Stomach (tissue), 4 donors: ENCODE measurements at regions not wholly inside any gene's neighbourhood (a gene's known extent, or its start where the extent isn't known, plus 50 kb on each side); places are given as distances from the start of the nearest gene placed in this dataset.
"Not testable (repeated sequence)": the region's sequence is repeated elsewhere in the genome, so short reads cannot be mapped to it uniquely, and the experiment has no call there.

Source experiments
- CTCF ChIP-seq, 7 experiments: fragments of 450-650 bp in 4 of 7; fragments of 200-600 bp in 3 of 7; sonication (generic) in 3 of 7; IDR thresholded peaks; one replicate each; pipeline ENCODE4 v1.5.1; 2016 to 2019; ENCODE audit warnings: antibody characterized with exemption in 7 of 7, control low read depth in 2 of 7, mild to moderate bottlenecking in 1 of 7
- POLR2A ChIP-seq, 4 donors: fragments of 450-650 bp; IDR thresholded peaks; one replicate each; pipeline ENCODE4 v1.6.1; 2016; ENCODE audit warnings: antibody characterized with exemption in 4 of 4, control low read depth in 2 of 4, mild to moderate bottlenecking in 1 of 4, moderate library complexity in 1 of 4

DNA sequence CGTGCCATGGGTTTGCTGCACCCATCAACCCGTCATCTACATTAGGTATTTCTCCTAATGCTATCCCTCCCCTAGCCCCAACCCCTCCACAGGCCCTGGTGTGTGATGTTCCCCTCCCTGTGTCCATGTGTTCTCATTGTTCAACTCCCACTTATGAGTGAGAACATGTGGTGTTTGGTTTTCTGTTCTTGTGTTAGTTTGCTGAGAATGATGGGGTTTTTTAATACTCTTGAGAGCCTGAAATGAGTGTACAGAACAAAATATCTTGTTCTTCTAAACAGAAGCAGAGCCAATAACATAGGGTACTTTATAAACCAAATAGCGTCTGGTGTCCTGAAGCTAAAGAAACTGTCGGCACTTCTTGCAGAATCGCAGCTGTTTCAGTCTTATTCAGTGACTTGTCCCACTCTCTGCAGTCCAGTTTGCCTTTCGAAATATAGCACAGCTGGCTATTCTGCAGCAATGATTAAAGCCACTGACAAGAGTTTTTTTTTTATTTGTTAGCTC is 52.1 kb downstream of the GASK1B start:
- not testable (repeated sequence) for TF ChIP-seq CTCF, POLR2A (IDR thresholded peaks at IDR 0.05)
